HG02970 (cell line): ENCODE measurements at regions not wholly inside any gene's neighbourhood (a gene's known extent, or its start where the extent isn't known, plus 50 kb on each side); places are given as distances from the start of the nearest gene placed in this dataset.

Source experiments
- ATAC-seq: cut with Tn5 transposase; IDR thresholded peaks from one replicate; pipeline ENCODE4 v1.9.1; 2021; ENCODE audit warnings: mild to moderate bottlenecking, moderate library complexity, moderate number of reproducible peaks; ENCODE audit not compliant: unreplicated experiment, low FRiP score

DNA sequence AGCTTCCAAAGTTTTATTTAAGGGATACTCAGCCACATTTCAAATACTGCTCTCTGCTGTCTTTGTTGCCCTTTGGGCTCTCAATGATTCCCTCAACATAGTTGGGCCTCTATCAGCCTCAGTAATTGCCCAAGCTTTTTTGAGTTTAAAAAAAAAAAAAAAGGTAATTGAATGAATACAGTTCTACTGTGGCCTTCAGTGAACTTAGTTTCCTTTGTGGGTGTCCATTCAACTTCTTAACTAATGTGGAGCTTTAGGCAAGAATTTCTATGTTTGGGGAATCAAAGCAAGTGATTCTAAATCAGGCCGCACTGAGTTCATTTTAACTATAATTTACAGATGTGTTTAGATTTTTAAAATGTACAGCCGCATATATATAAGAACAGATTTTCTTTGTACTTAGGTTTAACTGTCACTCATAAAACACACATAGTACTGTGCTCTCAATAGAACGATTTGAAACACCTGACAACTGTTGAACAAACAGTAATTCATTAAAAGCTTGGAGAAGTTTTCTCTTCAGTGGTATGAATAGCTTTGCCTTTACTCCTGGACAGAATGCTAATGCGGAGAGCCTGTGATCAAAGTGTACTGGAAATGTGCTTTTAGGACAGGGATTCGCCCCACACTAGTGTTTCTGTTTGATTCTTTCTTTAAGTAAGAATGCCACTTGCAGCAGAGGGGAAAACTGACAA, 844.9 kb upstream of the SEMA6D start:
- ATAC-seq: no peak

DNA sequence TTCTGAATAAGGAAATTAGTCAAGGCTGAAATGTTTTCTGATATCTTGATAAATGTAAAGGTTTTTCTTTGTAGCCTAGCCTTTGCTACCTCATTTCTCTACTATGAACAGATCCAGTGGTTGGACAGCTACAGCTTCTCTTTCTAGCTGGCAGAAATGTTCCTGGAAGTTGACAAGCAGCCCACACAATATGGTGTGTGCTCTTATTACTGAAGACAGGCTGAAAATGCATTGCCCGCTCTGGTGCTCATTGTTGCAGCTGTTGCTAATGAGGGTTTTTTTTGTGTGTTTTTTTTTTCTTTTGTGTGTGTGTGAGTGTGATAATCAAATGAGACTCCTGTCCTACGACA, 844.3 kb upstream of the SEMA6D start:
- no peak for ATAC-seq

DNA sequence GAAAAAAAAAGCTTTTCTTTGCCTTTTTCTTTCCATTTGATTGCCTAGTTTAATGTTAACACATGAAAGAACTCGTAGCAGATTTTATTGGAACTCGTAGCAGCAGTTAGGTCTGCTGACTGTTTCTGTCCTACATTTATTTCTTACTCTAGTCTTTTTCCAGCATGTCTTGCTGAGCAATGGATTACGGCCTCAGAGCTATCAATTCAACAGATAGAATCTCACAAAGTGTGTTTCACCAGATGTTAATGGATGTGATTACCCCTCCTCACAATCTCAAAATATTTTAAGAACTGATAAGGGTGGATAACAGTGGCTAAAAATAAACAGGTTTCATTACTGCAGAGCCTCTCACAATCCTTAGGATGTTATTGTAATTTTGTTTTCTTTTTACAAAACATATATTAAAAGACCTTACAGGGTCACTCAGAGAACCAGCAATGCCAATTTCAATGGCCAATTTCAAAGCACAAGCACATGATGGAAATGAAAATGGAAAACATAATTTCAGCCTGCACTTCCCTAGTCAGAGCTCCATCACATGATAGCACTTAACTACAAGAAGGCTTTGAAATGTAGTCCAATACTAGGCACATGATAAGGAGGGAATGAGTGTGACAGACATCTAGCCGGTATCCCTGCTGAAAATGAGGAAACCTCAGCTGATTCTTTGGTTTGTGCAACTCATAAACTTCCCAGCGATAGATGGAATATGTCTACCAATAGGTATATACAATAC, 838.1 kb upstream of the SEMA6D start:
- no peak for ATAC-seq

DNA sequence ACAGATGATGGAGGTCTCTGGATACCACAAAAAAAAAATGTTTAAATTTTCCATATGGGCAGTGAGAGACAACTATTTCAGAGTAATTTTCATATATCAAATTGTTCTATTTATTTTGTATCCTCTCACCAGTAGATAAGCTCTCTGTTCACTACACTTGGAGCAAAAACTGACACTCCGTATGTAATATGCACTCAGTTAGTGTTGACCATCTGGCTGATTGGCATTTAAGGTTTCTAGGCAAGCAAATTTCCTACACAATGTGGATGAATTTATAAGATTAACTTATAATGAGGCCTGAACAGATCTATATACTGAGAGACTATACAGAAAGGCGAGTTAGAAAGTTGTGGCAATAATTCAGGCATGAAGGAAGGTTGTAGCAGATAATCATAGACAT, 836.5 kb upstream of the SEMA6D start:
- ATAC-seq: no peak

DNA sequence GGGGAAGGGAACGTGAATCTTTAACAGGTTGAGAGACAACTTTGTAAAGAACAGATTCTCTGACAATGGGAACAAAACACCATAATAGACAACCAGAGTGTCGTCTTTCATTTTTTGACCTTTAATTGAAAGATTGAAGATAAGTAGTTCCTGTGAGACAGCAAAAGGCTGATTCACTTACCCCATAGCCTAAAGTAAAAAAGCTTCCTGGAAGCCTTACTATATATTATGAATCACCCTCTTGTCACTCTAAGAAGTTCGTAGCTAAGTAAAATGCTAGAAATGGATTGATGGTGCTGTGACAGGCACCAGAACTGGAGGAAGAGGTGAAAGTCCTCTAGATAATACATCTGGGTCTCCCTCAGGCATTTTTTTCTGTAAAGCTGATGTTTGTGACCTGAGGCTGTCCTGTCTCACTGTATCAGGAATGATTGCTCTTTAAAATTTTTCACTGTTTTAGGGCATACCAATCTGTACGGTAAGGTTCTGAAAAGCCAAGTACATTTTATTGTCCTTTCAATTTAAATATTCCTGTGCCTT, 824.6 kb upstream of the SEMA6D start:
- ATAC-seq: no peak

DNA sequence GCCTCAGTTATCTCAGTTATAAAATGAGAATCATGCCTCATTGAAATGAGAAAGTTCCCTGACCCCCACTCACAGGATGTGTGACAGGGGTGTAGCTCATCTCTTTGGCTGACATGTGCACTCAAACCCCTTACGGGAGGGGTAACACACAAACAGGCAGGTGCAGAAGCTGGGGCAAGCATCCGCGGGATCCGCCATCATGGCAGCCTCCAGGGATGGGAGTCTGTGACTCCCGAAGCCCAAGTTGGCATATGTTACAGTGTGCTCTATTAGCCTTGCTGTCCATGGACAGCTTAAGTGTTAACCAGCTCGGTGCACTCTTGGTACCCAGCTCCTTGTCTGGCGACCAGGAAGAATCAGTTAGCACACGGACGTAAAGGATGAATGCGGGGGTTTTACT, 822.7 kb upstream of the SEMA6D start:
- no peak for ATAC-seq

DNA sequence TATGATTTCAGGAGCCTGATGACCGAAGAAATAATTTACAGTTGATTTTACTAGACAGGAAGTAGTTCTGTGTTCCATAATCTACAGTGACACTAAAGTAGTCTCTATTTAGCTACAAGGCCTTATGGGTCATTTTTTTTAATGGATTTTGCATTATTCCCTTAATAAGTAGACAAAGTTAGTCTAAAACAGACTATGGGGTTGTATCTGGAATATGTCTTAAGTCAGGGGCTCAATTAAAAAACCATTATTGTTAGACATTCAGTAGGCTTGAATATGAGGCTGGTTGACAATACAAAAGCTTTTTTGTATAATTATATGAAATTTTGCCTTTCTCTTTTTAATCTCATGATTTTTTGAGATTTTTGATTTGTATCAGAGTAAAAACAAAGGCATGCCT, 820.0 kb upstream of the SEMA6D start:
- ATAC-seq: no peak

DNA sequence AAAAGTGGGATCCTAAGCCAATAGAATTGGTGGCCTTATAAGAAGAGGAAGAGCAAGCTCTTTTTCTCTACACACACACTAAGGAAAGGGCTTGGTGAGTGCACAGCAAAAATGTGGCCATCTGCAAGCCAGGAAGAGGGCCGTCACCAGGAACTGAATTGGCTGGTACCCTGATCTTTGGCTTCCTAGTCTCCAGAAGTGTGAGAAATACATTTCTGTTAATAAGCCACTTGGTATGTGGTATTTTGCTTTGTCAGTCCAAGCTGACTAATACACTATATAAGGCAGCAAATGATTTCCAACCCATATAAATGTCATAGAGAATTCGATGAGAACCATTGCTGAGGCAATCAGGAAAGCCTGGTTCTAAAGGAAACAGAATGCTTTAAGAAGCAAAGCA, 816.3 kb upstream of the SEMA6D start:
- ATAC-seq: no peak

DNA sequence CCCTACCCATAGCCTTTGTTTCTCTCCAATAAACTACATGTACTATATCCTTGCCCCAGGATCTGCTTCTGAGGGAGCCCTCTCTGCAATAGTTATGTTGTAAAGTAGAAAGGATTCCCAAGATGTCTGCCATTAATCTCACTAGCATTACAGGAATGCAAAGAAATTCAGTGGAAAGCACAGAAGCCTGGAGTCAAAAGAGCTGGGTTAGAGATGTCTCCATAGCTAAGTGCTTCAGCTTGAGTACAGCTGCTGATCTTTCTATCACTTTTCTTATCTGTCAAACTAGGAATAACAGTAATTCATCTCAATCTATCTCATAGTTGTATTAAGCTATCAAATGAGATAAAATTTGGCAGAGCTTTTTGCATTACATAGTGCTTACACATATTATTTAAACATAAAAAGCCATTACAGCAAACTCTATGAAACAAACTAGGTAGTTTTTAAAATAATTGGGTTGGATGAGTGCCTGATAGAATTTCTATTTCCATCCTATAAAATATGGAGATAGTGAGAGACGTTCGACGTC, 799.5 kb upstream of the SEMA6D start:
- no peak for ATAC-seq

DNA sequence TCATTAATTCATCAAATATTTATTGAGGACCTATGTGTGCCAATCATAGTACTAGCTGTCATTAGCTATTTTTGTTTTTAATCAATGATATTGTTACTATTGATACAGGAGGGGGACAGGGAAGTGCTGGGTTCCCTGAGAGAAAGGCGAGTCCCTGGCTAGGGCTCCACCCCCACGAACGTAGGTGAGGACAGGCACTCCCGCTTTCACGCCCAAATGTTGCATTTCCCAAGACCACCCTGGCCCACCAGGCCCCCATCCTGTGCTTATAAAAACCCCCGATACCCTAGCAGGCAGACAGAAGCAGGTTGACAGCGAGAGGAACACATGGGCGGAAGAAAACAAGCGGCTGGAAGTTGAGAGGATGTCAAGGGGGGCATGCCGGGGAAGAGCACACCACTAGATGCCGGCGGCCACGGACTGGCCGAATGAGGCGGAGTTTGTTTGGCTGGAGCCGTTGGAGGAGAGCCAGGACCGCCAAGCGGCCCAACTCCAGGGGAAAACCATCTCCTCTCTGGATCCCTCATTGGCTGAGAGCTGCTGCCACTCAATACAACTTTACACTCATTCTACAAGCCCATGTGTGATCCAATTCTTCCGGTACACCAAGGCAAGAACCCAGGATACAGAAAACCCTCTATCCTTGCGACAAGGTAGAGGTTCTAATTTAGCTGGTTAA, 798.7 kb upstream of the SEMA6D start:
- no peak for ATAC-seq

DNA sequence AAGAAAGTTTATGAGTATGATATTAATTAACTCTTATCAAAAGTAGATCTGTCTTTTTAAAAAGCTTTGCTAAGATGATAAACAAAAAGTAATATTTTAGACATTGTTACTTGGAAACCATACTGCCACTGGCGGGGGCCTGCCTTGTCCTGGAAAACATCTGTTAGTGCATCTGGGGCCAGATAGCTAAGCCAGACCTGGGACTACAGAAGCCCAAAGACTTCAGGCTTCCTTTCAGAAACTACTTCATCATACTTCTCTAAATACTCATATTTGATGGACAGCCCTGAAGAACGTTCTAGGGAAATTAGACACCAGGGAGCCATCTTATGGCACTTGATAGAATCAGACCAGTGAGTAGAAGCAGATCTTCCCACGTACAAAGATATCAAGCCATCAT, 795.4 kb upstream of the SEMA6D start:
- no peak for ATAC-seq

DNA sequence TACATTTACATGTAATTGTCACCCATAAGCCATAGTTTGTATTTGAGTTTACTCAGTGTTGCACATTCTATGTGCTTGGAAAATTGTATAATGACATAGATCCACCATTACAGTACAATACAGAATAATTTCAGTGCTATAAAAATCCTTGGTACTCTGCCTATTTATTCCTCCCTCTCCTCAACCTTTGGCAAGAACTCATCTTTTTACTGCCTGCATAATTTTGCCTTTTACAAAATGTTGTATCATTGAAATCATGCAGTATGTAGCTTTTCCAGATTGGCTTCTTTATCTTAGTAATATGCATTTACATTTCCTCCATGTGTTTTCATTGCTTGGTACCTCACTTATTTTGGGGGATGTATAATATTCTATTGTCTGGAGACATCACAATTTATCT, 786.9 kb upstream of the SEMA6D start:
- ATAC-seq: no peak

DNA sequence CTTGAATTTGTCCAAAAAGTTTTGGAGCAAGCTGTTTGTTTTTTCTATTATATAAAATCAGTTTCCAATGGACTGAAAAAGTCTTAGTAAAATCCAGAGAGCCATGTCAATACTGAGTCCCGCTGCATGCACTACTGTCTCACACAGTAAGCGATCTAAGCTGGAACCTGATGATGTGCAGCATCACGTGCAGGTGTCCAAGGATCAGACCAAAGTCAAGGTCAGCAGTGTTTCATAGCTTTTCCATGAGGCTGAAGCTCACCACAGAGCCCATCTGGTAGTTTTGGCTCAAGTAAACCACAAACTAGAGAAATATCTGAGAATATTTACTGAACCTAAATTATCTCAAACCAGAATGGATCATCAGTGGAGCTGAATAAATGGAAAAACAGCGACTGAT, 784.0 kb upstream of the SEMA6D start:
- ATAC-seq: no peak

DNA sequence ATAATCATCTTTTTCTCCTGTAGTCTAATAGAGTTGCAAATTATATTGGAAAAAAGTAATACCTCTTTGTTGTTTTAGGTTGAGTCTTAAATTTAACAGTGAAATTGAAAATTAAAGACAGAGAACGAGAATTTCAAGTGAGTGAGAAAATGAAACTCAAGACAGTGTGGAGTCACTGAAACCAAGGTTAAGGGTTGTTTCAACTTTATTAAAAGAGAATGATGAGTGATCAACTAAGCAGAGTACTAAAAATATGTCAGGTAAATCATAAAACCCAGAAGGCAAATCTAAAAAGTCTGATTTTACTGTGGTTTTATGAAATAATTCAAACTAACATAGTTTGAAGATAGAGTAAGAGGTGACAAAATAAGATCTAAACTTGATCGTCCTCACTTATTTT, 782.5 kb upstream of the SEMA6D start:
- no peak for ATAC-seq

DNA sequence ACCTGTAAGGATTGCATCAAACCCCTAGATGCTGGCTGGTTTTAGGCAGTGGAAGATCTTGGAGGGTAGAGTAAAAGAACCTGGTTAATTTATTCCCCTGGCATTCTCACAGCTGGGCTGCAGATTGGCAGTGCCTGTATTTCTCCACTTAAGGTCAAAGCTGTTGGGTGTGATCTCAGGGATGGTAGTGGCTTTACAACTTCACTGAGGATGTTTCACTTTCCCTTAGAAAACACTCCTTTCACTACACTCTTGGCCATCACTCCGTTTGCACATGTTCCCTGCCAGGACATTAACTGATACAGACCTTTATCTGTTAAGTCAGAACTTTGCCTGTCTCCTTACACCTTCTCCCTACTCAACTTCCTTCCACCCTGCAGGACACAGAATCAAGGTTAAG, 779.1 kb upstream of the SEMA6D start:
- ATAC-seq: no peak

DNA sequence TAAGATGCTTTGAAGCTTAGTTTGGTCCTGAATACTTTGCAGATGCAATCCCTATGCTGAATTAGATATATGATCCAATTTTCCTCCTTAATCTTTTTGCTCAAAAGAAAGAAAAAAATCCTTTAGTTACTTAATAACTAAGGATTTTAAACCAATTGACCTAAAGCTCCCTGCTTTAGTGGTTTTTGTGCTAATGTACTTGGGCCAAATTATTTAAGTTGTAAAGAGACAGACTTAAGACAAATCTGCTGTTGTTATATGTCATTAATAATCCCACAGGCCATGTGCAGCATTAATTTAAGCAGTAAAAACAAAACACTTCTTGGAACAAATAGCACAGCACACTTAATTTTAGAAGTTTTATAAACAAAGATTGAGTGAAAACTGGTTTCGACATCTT, 776.1 kb upstream of the SEMA6D start:
- no peak for ATAC-seq

DNA sequence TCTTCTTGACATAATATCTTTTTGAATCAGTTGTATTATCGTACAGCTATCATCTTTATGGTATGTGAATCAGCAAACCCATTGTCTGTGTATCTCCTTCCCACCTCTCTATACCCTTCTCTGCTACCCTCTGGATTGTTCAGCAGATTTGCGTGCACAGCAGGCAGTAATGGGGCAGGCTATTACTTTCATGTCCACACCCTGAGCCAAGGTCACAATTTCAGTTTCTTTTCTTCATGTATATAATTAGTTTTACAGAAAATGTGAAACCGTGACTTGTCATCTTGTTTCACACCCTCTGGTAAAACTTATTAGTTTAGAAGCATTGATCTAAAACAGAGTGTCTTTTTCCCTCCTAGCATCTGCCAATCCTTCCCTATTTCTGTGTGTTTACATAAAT, 770.4 kb upstream of the SEMA6D start:
- ATAC-seq: no peak

DNA sequence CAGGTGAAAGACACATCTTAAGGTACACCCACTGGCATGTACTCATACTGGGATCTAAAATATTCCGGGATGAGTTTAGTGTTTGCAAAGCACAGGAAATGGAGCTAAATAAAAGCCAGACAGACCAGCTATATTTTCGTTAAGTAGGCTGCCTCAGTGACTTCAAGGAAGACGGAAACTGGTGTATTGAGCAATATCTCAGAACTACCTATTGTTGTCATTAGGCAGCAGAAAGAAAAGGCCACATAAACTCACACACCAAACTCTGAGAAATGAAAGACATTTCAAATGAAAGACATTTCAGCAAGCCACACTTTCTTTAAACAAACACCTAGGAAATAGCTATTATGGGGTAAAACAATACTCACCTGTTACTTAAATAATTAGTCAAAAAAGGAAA, 761.7 kb upstream of the SEMA6D start:
- ATAC-seq: no peak

DNA sequence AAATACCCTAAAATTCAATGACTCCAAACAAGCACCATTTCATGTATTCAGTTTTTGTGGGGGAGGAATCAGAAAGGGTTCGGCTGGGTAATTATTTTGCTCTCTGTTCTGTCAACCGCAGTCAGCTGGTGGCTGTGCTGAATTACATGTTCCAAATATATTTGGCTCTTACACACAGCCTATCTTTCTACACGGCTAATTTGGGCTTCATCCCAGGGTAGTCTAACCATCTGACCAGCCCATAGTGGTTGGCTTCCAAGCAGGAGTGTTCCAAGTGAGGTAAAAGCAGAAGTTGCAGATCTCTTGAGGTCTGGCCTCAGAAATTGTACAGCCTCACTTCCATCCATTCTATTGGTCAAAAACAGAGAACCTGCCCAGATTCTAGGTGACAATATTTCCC, 760.8 kb upstream of the SEMA6D start:
- ATAC-seq: no peak

DNA sequence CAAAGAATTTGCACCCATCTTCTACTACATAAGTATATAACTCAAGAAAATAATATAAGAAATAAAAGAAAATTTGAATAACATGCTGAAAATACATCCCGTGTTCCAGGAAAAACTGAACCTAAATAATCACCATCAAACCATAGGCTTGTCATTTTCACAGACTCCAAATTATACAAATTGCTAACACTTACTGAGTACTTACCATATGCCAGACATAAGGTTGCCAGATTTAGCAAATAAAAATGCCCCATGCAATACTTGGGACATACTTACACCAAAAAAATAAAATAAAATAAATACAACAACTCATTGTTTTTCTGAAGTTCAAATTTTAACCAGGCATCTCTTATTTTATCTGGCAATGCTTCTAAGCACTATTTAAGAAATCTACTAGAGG, 760.4 kb upstream of the SEMA6D start:
- ATAC-seq: no peak

DNA sequence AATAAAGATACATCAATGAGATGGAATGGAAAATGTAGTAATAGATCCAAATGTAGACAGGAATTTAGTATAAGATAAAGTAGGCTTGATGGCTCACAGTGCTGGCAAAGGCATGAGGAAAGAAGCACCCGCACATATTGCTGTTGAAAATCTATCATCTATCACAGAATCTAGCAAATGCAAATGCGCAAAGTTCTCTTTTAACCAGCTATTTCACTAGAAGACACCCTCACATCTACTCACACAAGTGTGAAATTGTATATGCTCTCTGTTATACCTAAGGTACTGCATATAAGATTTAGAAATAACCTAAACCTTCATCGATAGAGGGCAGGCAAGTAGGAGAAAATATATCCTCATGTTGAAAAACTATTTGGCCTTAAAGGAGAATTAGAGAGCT, 756.7 kb upstream of the SEMA6D start:
- ATAC-seq: no peak
